DMS114 treated with DMSO at 0.1 percent for 48 hours (cell line): ENCODE measurements at regions not wholly inside any gene's neighbourhood (a gene's known extent, or its start where the extent isn't known, plus 50 kb on each side); places are given as distances from the start of the nearest gene placed in this dataset.
A peak's percentile ranks its signal among the peaks of the same experiment; 100 is the strongest.
"Not testable (repeated sequence)": the region's sequence is repeated elsewhere in the genome, so short reads cannot be mapped to it uniquely, and the experiment has no call there.

Experiments
- DNase-seq: peaks from one replicate; lab custom pipeline; 2025; ENCODE audit not compliant: unreplicated experiment; lab: John Stamatoyannopoulos, UW

- no peak for DNase-seq
Measured at GRCh38 chr2:7145707-7146106, 228.5 kb downstream of the RNF144A start.

- DNase-seq = no peak
Measured at GRCh38 chr2:7146151-7146550, 228.9 kb downstream of the RNF144A start.

GRCh38 chr2:7154656-7155055, 237.4 kb downstream of the RNF144A start:
- DNase-seq = no peak

GRCh38 chr2:7161501-7161900, 244.3 kb downstream of the RNF144A start:
- no peak for DNase-seq

- DNase-seq = no peak
Measured at GRCh38 chr2:7165736-7166135, 248.5 kb downstream of the RNF144A start.

GRCh38 chr2:7167801-7168411, 250.7 kb downstream of the RNF144A start:
- no peak for DNase-seq

GRCh38 chr2:7169593-7169992, 252.4 kb downstream of the RNF144A start:
- no peak for DNase-seq

- DNase-seq = not testable (repeated sequence)
Measured at GRCh38 chr2:7178996-7179395, 261.8 kb downstream of the RNF144A start.

- DNase-seq = no peak
Measured at GRCh38 chr2:7180638-7181370, 263.6 kb downstream of the RNF144A start.

GRCh38 chr2:7182525-7182924, 265.3 kb downstream of the RNF144A start:
- DNase-seq = no peak

- no peak for DNase-seq
Measured at GRCh38 chr2:7189106-7189505, 271.9 kb downstream of the RNF144A start.

- DNase-seq = no peak
Measured at GRCh38 chr2:7190587-7191324, 273.5 kb downstream of the RNF144A start.

GRCh38 chr2:7191932-7192331, 274.7 kb downstream of the RNF144A start:
- no peak for DNase-seq

- no peak for DNase-seq
Measured at GRCh38 chr2:7193457-7193856, 276.2 kb downstream of the RNF144A start.

GRCh38 chr2:7194950-7195349, 277.7 kb downstream of the RNF144A start:
- DNase-seq = no peak

GRCh38 chr2:7196883-7197282, 279.7 kb downstream of the RNF144A start:
- DNase-seq = no peak

- no peak for DNase-seq
Measured at GRCh38 chr2:7201851-7202250, 284.6 kb downstream of the RNF144A start.

- DNase-seq = peak; percentile 43
Measured at GRCh38 chr2:7203056-7203467, 285.9 kb downstream of the RNF144A start.

- no peak for DNase-seq
Measured at GRCh38 chr2:7205151-7205830, 288.1 kb downstream of the RNF144A start.

- no peak for DNase-seq
Measured at GRCh38 chr2:7206111-7206810, 289.0 kb downstream of the RNF144A start.

GRCh38 chr2:7207631-7208030, 290.4 kb downstream of the RNF144A start:
- DNase-seq = no peak
